Lung (tissue), 11 donors: ENCODE measurements at regions not wholly inside any gene's neighbourhood (a gene's known extent, or its start where the extent isn't known, plus 50 kb on each side); places are given as distances from the start of the nearest gene placed in this dataset.

Experiments
- ATAC-seq: fragments of 200-7000 bp; cut with Tn5 transposase; one replicate; pipeline ENCODE4 v1.9.1; 2020; ENCODE audit warnings: moderate number of reproducible peaks; ENCODE audit not compliant: insufficient read depth, low FRiP score
- DNase-seq, 3 donors: peaks; one replicate each; pipeline ENCODE4 v3.0.0-alpha.2; 2013 to 2017
- H3K27ac ChIP-seq, 2 donors: one replicate each; pipeline ENCODE4 v1.5.1; 2013; ENCODE audit warnings: mild to moderate bottlenecking in 2 of 2, moderate library complexity in 2 of 2, control low read depth in 1 of 2, inconsistent platforms in 1 of 2, low read depth in 1 of 2, low read length in 1 of 2
- H3K27me3 ChIP-seq, 3 donors: one replicate each; pipeline ENCODE4 v1.5.1; 2013; ENCODE audit warnings: low read length in 2 of 3; ENCODE audit not compliant: control insufficient read depth in 3 of 3, insufficient read depth in 3 of 3
- H3K36me3 ChIP-seq, 4 donors: one replicate each; pipeline ENCODE4 v1.5.1; 2013; ENCODE audit warnings: low read length in 4 of 4, mild to moderate bottlenecking in 1 of 4, moderate library complexity in 1 of 4; ENCODE audit not compliant: control insufficient read depth in 4 of 4, insufficient read depth in 4 of 4
- H3K4me1 ChIP-seq, 5 donors: one replicate each; pipeline ENCODE4 v1.5.1; 2013; ENCODE audit warnings: low read length in 5 of 5, mild to moderate bottlenecking in 2 of 5, moderate library complexity in 1 of 5; ENCODE audit not compliant: control insufficient read depth in 5 of 5, insufficient read depth in 5 of 5
- H3K4me3 ChIP-seq: one replicate; pipeline ENCODE4 v1.5.1; 2013; ENCODE audit warnings: mild to moderate bottlenecking, control low read depth, moderate library complexity
- H3K9ac ChIP-seq, 2 donors: one replicate each; pipeline ENCODE4 v1.5.1; 2013; ENCODE audit warnings: low read length in 2 of 2, control low read depth in 1 of 2; ENCODE audit not compliant: insufficient read depth in 1 of 2
- H3K9me3 ChIP-seq, 4 donors: one replicate each; pipeline ENCODE4 v1.5.1; 2013; ENCODE audit warnings: low read length in 3 of 4, mild to moderate bottlenecking in 1 of 4, moderate library complexity in 1 of 4; ENCODE audit not compliant: control insufficient read depth in 4 of 4, insufficient read depth in 3 of 4
- WGBS, 2 donors: extraction: QIAGEN DNeasy Blood & Tissue Kit; methylation state at CpG; one replicate each; pipeline ENCODE4 v1.1.7; 2013; 5-methylcytosine and 5-hydroxymethylcytosine counted together
- TF ChIP-seq, protein P1 (sequence below): IDR thresholded peaks from 2 replicates; pipeline ENCODE4 v1.5.1; 2012; ENCODE audit warnings: mild to moderate bottlenecking; ENCODE audit errors: control extremely low read depth, extremely low read depth
- donor health status: control.
- donor health status: control.
- donor health status: Bipolar disorder and iron deficiency.
- donor health status: healthy.
- donor health status: DM: yes; HTN: yes; CAD: no.

DNA sequence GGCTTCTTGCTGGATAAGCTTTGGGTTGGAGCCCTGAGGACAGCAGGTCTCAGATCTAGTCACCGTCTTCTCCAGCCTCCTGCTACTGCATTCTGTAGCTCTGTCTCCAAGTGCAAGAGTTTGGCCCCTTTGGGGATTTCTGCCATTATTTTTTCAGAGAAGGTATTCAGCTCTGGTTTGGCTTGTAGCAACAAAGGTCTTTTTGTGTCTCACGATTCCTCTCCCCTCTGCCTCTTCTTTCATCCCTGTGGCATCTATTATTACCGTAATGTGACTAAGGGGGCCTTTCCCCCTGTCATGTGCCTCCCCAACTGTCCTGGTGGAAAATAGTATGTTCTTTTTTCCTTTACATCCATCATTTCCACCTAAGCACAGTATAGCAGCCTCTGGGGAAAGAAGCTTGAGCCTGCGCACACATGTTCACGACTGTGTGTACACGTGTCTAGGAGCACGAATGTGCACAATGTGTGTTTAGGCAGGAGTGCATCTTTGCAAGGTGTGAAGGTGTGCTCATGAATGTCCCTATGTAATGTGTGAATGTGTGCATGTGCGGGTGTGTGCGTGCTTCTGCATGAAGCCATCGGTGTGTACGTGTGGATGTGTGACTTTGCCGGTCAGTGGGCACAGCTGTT, 273.9 kb downstream of the ZNF536 start:
- 85 to 90% methylated on average over 12 of the region's 12 CpGs for WGBS, 2 donors
- Histone ChIP-seq H3K4me1 (peaks cover 0 to 4% (median 0%) of the 10 kb centered on the region in 5 donors), H3K4me3 (no peak overlapping the region), H3K27me3 (peaks cover 5 to 11% (median 6%) of the 10 kb centered on the region in 3 donors), H3K9ac (no peak overlapping the region), H3K36me3 (no peaks in the 10 kb centered on the region), H3K9me3 (peaks cover 0 to 2% (median 0%) of the 10 kb centered on the region in 4 donors), H3K27ac (no peak overlapping the region)
- no peak for DNase-seq
- TF ChIP-seq, protein P1, sequence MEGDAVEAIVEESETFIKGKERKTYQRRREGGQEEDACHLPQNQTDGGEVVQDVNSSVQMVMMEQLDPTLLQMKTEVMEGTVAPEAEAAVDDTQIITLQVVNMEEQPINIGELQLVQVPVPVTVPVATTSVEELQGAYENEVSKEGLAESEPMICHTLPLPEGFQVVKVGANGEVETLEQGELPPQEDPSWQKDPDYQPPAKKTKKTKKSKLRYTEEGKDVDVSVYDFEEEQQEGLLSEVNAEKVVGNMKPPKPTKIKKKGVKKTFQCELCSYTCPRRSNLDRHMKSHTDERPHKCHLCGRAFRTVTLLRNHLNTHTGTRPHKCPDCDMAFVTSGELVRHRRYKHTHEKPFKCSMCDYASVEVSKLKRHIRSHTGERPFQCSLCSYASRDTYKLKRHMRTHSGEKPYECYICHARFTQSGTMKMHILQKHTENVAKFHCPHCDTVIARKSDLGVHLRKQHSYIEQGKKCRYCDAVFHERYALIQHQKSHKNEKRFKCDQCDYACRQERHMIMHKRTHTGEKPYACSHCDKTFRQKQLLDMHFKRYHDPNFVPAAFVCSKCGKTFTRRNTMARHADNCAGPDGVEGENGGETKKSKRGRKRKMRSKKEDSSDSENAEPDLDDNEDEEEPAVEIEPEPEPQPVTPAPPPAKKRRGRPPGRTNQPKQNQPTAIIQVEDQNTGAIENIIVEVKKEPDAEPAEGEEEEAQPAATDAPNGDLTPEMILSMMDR, result no peak
- no peak for ATAC-seq

DNA sequence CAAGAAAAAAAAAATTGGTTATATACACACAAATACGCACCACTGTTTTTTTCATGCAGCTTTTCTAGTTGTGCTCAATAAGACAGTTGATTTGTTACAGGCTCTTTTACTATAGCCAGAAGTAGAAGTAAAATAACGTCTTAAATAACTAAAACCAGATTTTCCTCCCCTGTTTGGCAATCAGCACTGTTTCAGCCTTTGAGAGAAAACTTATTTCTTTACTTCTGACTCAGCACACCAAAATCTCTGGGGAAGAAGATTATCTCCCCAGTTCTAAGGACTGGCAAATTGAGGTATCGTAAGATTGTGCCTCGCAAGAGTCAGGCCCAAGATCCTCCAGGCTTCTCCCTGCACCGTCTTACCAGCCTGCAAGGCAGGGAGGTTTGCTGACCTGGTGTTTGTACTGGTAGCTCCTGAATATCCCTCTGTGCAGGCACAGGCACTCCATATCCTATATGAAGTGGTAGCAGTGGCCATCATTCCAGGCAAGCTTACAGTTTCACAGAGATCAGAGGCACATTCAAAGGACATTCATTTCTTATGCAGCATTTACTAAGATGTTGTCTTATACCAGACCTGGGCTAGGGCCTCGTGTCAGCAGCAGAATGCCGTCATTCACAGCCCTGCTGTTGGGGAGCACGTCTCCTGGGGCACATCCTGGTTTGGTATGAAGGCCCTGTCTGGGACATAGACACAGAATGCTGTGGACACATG, 268.2 kb downstream of the ZNF536 start:
- no peak overlapping the region for H3K4me3 ChIP-seq
- H3K27ac ChIP-seq, result no peak overlapping the region
- H3K27me3 ChIP-seq, result no peaks in the 10 kb centered on the region
- WGBS, 2 donors, result 86 to 89% methylated on average over 8 of the region's 8 CpGs
- no peaks in the 10 kb centered on the region for H3K36me3 ChIP-seq
- DNase-seq (no peak), ATAC-seq (no peak)
- peaks cover 0 to 4% (median 2%) of the 10 kb centered on the region in 4 donors for H3K9me3 ChIP-seq
- no peaks in the 10 kb centered on the region for H3K4me1 ChIP-seq
- TF ChIP-seq, protein P1, result no peak
- no peak overlapping the region for H3K9ac ChIP-seq

DNA sequence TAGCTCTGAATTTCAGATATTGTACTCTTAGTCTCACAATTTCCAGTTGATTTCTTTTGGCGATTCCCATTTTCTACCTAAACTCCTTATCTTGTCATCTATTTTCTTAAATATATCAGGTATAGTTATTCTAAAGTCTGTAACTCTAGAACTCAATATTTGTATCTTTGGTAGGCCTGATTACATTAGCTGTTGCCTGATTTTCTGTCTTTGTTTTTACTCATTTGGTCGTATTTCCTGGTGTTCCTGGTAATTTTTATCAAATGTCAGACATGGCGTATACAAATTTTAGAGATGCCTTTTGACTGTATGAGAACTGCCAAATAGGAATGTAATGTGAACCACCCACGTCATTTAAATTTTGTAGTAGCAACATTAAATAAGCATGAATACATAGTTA, 266.7 kb downstream of the ZNF536 start:
- 79 to 89% methylated on average over 4 of the region's 4 CpGs for WGBS, 2 donors
- no peaks in the 10 kb centered on the region for H3K4me1 ChIP-seq
- ATAC-seq (no peak), DNase-seq (no peak)
- H3K9me3 ChIP-seq, result peaks cover 0 to 5% (median 2%) of the 10 kb centered on the region in 4 donors
- H3K36me3 ChIP-seq, result no peaks in the 10 kb centered on the region
- TF ChIP-seq, protein P1, result no peak
- no peak overlapping the region for H3K4me3 ChIP-seq
- no peak overlapping the region for H3K27ac ChIP-seq
- H3K9ac ChIP-seq, result no peak overlapping the region
- H3K27me3 ChIP-seq, result no peaks in the 10 kb centered on the region
